Calu3 (cell line): ENCODE measurements at regions not wholly inside any gene's neighbourhood (a gene's known extent, or its start where the extent isn't known, plus 50 kb on each side); places are given as distances from the start of the nearest gene placed in this dataset.

Experiments used
- BruUV-seq: library from RNA; stranded (reverse); fragments of 400-500 nt; replicated peaks from 2 replicates; lab custom pipeline; 2021; lab: Mats Ljungman, UMichigan
- CTCF ChIA-PET: fragments of 300-600 bp; sonication (Branson Sonifier 250); formaldehyde crosslinking; loops from one replicate; lab custom pipeline; 2022; ENCODE audit warnings: antibody characterized with exemption; lab: Charles Lee
- DNase-seq: peaks from one replicate; pipeline ENCODE4 v3.0.0; 2022
- H3K27ac Mint-ChIP-seq: one replicate; pipeline ENCODE4 v1.8.0; 2022; ENCODE audit warnings: mixed read lengths; ENCODE audit not compliant: unreplicated experiment
- H3K27me3 Mint-ChIP-seq: one replicate; pipeline ENCODE4 v1.8.0; 2022; ENCODE audit warnings: mixed read lengths; ENCODE audit not compliant: unreplicated experiment
- H3K36me3 Mint-ChIP-seq: one replicate; pipeline ENCODE4 v1.8.0; 2022; ENCODE audit warnings: mild to moderate bottlenecking, moderate library complexity, mixed read lengths; ENCODE audit not compliant: insufficient read depth, unreplicated experiment
- H3K4me1 Mint-ChIP-seq: one replicate; pipeline ENCODE4 v1.8.0; 2022; ENCODE audit warnings: mild to moderate bottlenecking, low read depth, mixed read lengths; ENCODE audit not compliant: unreplicated experiment
- H3K4me3 Mint-ChIP-seq: one replicate; pipeline ENCODE4 v1.8.0; 2022; ENCODE audit warnings: mild to moderate bottlenecking, low read depth, moderate library complexity, mixed read lengths; ENCODE audit not compliant: unreplicated experiment
- H3K9me3 Mint-ChIP-seq: one replicate; pipeline ENCODE4 v1.8.0; 2022; ENCODE audit warnings: low read depth, mixed read lengths; ENCODE audit not compliant: unreplicated experiment
- CTCF ChIP-seq: fragments of 200-600 bp; IDR thresholded peaks from one replicate; pipeline ENCODE4 v1.8.0; 2022; ENCODE audit warnings: antibody characterized with exemption; ENCODE audit not compliant: unreplicated experiment
- intact Hi-C: fragments of 100-400 bp; cut with micrococcal nuclease; formaldehyde crosslinking; loops from one replicate; pipeline ENCODE4 v1.10.0; 2022; ENCODE audit not compliant: unreplicated experiment

GRCh38 chr1:208688656-208689315, 444.6 kb upstream of the PLXNA2 start:
- intact Hi-C loops, result no loop called here
- Mint-ChIP-seq H3K27ac (no peak overlapping the region), H3K9me3 (peaks cover 14% of the 10 kb centered on the region), H3K36me3 (no peaks in the 10 kb centered on the region), H3K4me3 (no peak overlapping the region), H3K27me3 (no peaks in the 10 kb centered on the region), H3K4me1 (no peaks in the 10 kb centered on the region)
- BruUV-seq, result no TSS peak
- CTCF ChIA-PET, result no interaction called here
- no peak for DNase-seq
- no peak for TF ChIP-seq CTCF

GRCh38 chr1:208691012-208691411, 446.8 kb upstream of the PLXNA2 start:
- CTCF ChIA-PET, result no interaction called here
- H3K9me3 Mint-ChIP-seq, result peaks cover 10% of the 10 kb centered on the region
- H3K27me3 Mint-ChIP-seq, result no peaks in the 10 kb centered on the region
- no peak for DNase-seq
- no peak overlapping the region for H3K27ac Mint-ChIP-seq
- no peak for TF ChIP-seq CTCF
- H3K4me3 Mint-ChIP-seq, result no peak overlapping the region
- intact Hi-C loops, result no loop called here
- no peaks in the 10 kb centered on the region for H3K36me3 Mint-ChIP-seq
- H3K4me1 Mint-ChIP-seq, result no peaks in the 10 kb centered on the region
- no TSS peak for BruUV-seq

GRCh38 chr1:208709981-208710380, 465.8 kb upstream of the PLXNA2 start:
- Mint-ChIP-seq H3K4me1 (no peaks in the 10 kb centered on the region), H3K4me3 (no peak overlapping the region), H3K27ac (no peak overlapping the region), H3K9me3 (no peaks in the 10 kb centered on the region), H3K27me3 (no peaks in the 10 kb centered on the region), H3K36me3 (no peaks in the 10 kb centered on the region)
- no TSS peak for BruUV-seq
- TF ChIP-seq CTCF, result no peak
- CTCF ChIA-PET, result no interaction called here
- no peak for DNase-seq
- intact Hi-C loops, result no loop called here

GRCh38 chr1:208714323-208714722, 470.1 kb upstream of the PLXNA2 start:
- no TSS peak for BruUV-seq
- DNase-seq, result no peak
- intact Hi-C loops, result no loop called here
- H3K27me3 Mint-ChIP-seq, result no peaks in the 10 kb centered on the region
- peaks cover 6% of the 10 kb centered on the region for H3K9me3 Mint-ChIP-seq
- no peaks in the 10 kb centered on the region for H3K36me3 Mint-ChIP-seq
- no peaks in the 10 kb centered on the region for H3K4me1 Mint-ChIP-seq
- H3K27ac Mint-ChIP-seq, result no peak overlapping the region
- CTCF ChIA-PET, result no interaction called here
- no peak overlapping the region for H3K4me3 Mint-ChIP-seq
- TF ChIP-seq CTCF, result no peak
